ENCODE measurements at regions not wholly inside any gene's neighbourhood (a gene's known extent, or its start where the extent isn't known, plus 50 kb on each side); places are given as distances from the start of the nearest gene placed in this dataset.
"Not testable (repeated sequence)": the region's sequence is repeated elsewhere in the genome, so short reads cannot be mapped to it uniquely, and the experiment has no call there.

DNA sequence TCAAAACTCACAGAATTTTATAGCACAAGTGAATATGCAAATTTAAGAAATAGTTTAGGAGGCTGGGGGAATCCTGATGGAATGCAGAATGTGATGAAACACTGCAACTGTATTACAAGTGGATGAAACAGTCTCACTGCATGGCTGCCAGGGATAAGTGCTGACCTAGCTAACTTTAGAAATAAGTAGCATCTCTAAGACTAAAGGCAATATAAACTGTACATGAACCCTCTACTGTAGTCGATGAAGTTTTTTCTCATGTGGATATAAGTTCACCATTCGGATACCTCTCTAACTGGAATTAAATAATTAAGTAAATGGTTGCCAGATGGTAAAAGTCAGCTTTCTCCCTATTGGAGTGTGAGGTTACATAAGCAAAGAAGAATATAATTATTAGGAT, 777.8 kb upstream of the RAB6C start:
- Histone ChIP-seq H3K9me3 (ENCODE audit: insufficient read depth, low read length) (no peaks in the 10 kb centered on the region), H3K4me1 (ENCODE audit: low read length) (no peaks in the 10 kb centered on the region), H3K4me2 (ENCODE audit: low read length) (no peak overlapping the region), H2AFZ (ENCODE audit: low read depth, low read length) (no peak overlapping the region), H3K36me3 (replicated peaks; ENCODE audit: low read depth, low read length) (no peaks in the 10 kb centered on the region), H3K9ac (ENCODE audit: low read length) (no peak overlapping the region), H3K27ac (ENCODE audit: low read length) (no peak overlapping the region), H3K27me3 (ENCODE audit: low read depth, low read length) (peaks cover 5% of the 10 kb centered on the region; the same call in 1 of the 2 replicates), H4K20me1 (ENCODE audit: insufficient read depth, low read length) (no peaks in the 10 kb centered on the region), H3K4me3 (ENCODE audit: low read length) (no peak overlapping the region), H3K79me2 (ENCODE audit: low read length) (no peaks in the 10 kb centered on the region)
- TF ChIP-seq, protein P1, sequence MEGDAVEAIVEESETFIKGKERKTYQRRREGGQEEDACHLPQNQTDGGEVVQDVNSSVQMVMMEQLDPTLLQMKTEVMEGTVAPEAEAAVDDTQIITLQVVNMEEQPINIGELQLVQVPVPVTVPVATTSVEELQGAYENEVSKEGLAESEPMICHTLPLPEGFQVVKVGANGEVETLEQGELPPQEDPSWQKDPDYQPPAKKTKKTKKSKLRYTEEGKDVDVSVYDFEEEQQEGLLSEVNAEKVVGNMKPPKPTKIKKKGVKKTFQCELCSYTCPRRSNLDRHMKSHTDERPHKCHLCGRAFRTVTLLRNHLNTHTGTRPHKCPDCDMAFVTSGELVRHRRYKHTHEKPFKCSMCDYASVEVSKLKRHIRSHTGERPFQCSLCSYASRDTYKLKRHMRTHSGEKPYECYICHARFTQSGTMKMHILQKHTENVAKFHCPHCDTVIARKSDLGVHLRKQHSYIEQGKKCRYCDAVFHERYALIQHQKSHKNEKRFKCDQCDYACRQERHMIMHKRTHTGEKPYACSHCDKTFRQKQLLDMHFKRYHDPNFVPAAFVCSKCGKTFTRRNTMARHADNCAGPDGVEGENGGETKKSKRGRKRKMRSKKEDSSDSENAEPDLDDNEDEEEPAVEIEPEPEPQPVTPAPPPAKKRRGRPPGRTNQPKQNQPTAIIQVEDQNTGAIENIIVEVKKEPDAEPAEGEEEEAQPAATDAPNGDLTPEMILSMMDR (IDR thresholded peaks at IDR 0.05; ENCODE audit: low read depth, low read length) = no peak
- TF ChIP-seq EZH2phosphoT487 (IDR thresholded peaks at IDR 0.05; ENCODE audit: low read depth) = no peak

DNA sequence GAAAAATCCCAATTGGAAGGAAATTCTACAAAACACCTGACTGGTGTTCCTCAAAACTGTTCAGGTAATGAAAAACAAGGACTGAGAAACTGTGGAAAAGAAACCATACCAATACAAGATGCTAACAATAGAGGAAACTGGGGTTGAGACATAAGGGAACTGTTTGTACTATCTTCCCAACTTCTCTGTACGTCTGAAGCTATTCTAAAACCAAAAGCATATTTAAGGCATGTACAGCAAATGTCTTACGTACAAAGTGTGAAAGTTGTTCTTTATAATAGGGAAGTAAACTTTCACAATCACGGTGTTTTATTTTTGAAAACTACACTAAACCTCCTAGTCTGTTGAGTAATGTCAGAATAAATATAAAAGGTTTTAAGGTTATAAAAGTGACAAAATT, 776.1 kb upstream of the RAB6C start:
- H3K9me3 ChIP-seq (ENCODE audit: insufficient read depth, low read length) = no peaks in the 10 kb centered on the region
- no peaks in the 10 kb centered on the region for H3K4me1 ChIP-seq (ENCODE audit: low read length)
- H2AFZ ChIP-seq (ENCODE audit: low read depth, low read length) = no peak overlapping the region
- no peaks in the 10 kb centered on the region for H4K20me1 ChIP-seq (ENCODE audit: insufficient read depth, low read length)
- TF ChIP-seq, protein P1 (IDR thresholded peaks at IDR 0.05; ENCODE audit: low read depth, low read length) = no peak
- TF ChIP-seq EZH2phosphoT487 (IDR thresholded peaks at IDR 0.05; ENCODE audit: low read depth) = no peak
- H3K27ac ChIP-seq (ENCODE audit: low read length) = no peak overlapping the region
- H3K36me3 ChIP-seq (replicated peaks; ENCODE audit: low read depth, low read length) = no peaks in the 10 kb centered on the region
- no peak overlapping the region for H3K4me2 ChIP-seq (ENCODE audit: low read length)
- H3K79me2 ChIP-seq (ENCODE audit: low read length) = no peaks in the 10 kb centered on the region
- no peak overlapping the region for H3K4me3 ChIP-seq (ENCODE audit: low read length)
- no peak overlapping the region for H3K9ac ChIP-seq (ENCODE audit: low read length)
- H3K27me3 ChIP-seq (ENCODE audit: low read depth, low read length) = peaks cover 5% of the 10 kb centered on the region; the same call in 1 of the 2 replicates

DNA sequence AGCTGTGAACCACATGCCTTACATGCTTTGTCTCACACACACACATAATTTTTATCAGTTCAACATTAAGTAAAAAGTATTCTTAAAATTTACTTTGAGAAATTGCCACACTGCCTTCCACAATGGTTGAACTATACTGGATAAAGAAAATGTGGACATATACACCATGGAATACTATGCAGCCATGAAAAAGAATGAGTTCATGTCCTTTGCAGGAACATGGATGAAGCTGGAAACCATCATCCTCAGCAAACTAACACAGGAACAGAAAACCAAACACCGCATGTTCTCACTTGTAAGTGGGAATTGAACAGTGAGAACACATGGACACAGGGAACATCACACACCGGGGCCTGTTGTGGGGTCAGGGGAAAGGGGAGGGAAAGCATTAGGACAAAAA, 774.9 kb upstream of the RAB6C start:
- not testable (repeated sequence) for H3K27me3 ChIP-seq (ENCODE audit: low read depth, low read length); H3K4me2 ChIP-seq (ENCODE audit: low read length); H3K36me3 ChIP-seq (replicated peaks; ENCODE audit: low read depth, low read length); H3K4me3 ChIP-seq (ENCODE audit: low read length); H2AFZ ChIP-seq (ENCODE audit: low read depth, low read length); H3K27ac ChIP-seq (ENCODE audit: low read length); H3K79me2 ChIP-seq (ENCODE audit: low read length); H3K4me1 ChIP-seq (ENCODE audit: low read length); H3K9ac ChIP-seq (ENCODE audit: low read length); H4K20me1 ChIP-seq (ENCODE audit: insufficient read depth, low read length); H3K9me3 ChIP-seq (ENCODE audit: insufficient read depth, low read length)

DNA sequence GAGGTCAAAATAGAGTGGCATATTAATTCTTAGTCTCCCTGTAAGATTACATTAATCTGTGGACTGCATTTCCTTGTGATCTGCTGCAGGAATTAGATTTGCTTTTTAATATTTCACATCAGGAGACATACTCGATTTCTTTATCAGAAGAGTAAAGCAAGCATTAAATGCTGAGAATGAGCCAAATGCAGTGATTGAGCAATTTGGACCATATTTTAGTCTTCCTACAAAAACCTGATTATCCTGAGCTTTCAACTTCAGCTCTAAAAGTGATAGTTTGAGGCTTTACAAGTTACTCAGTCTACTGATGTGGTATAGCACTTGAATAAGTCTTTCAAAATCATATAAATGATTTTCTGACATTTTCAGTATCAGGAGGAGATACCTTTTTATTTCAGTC, 774.3 kb upstream of the RAB6C start:
- no peak overlapping the region for H3K9ac ChIP-seq (ENCODE audit: low read length)
- no peaks in the 10 kb centered on the region for H3K4me1 ChIP-seq (ENCODE audit: low read length)
- H3K4me2 ChIP-seq (ENCODE audit: low read length) = no peak overlapping the region
- peaks cover 5% of the 10 kb centered on the region; the same call in 1 of the 2 replicates for H3K27me3 ChIP-seq (ENCODE audit: low read depth, low read length)
- H4K20me1 ChIP-seq (ENCODE audit: insufficient read depth, low read length) = no peaks in the 10 kb centered on the region
- H2AFZ ChIP-seq (ENCODE audit: low read depth, low read length) = no peak overlapping the region
- no peaks in the 10 kb centered on the region for H3K9me3 ChIP-seq (ENCODE audit: insufficient read depth, low read length)
- H3K4me3 ChIP-seq (ENCODE audit: low read length) = no peak overlapping the region
- no peak for TF ChIP-seq EZH2phosphoT487 (IDR thresholded peaks at IDR 0.05; ENCODE audit: low read depth)
- TF ChIP-seq, protein P1 (IDR thresholded peaks at IDR 0.05; ENCODE audit: low read depth, low read length) = no peak
- H3K36me3 ChIP-seq (replicated peaks; ENCODE audit: low read depth, low read length) = no peaks in the 10 kb centered on the region
- no peak overlapping the region for H3K27ac ChIP-seq (ENCODE audit: low read length)
- H3K79me2 ChIP-seq (ENCODE audit: low read length) = no peaks in the 10 kb centered on the region

DNA sequence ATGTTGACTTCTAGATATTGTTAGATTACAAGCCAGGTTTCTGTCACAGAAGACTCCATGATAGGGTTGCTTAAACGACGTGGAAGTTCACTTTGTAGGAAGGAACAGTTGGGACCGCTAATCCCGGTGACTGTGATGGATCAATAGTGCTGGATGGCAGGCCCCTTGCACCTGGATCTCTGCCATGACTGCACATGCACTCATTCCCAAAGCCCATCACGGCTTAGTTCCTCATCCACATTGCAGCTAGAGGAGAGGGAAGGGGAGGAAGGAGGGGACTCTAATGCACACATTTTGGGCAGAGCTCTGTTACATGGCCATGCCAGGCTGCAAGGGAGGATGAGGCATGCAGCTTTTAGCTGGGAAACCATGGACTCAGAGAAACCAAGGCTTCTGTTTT, 773.7 kb upstream of the RAB6C start:
- H3K9ac ChIP-seq (ENCODE audit: low read length) = no peak overlapping the region
- no peaks in the 10 kb centered on the region for H3K36me3 ChIP-seq (replicated peaks; ENCODE audit: low read depth, low read length)
- H2AFZ ChIP-seq (ENCODE audit: low read depth, low read length) = no peak overlapping the region
- no peaks in the 10 kb centered on the region for H3K9me3 ChIP-seq (ENCODE audit: insufficient read depth, low read length)
- no peaks in the 10 kb centered on the region for H3K4me1 ChIP-seq (ENCODE audit: low read length)
- no peak for TF ChIP-seq EZH2phosphoT487 (IDR thresholded peaks at IDR 0.05; ENCODE audit: low read depth)
- TF ChIP-seq, protein P1 (IDR thresholded peaks at IDR 0.05; ENCODE audit: low read depth, low read length) = no peak
- H3K4me2 ChIP-seq (ENCODE audit: low read length) = no peak overlapping the region
- peaks cover 5% of the 10 kb centered on the region; the same call in 1 of the 2 replicates for H3K27me3 ChIP-seq (ENCODE audit: low read depth, low read length)
- no peaks in the 10 kb centered on the region for H3K79me2 ChIP-seq (ENCODE audit: low read length)
- no peaks in the 10 kb centered on the region for H4K20me1 ChIP-seq (ENCODE audit: insufficient read depth, low read length)
- no peak overlapping the region for H3K27ac ChIP-seq (ENCODE audit: low read length)
- H3K4me3 ChIP-seq (ENCODE audit: low read length) = no peak overlapping the region
